Glutamatergic neuron (in vitro differentiated cells): ENCODE measurements at regions not wholly inside any gene's neighbourhood (a gene's known extent, or its start where the extent isn't known, plus 50 kb on each side); places are given as distances from the start of the nearest gene placed in this dataset.
"Not testable (repeated sequence)": the region's sequence is repeated elsewhere in the genome, so short reads cannot be mapped to it uniquely, and the experiment has no call there.

ENCODE experiments used
- DNase-seq: peaks from one replicate; pipeline ENCODE4 v3.0.0; 2022
- H3K27ac Mint-ChIP-seq: one replicate; pipeline ENCODE4 v1.8.0; 2020; ENCODE audit warnings: mild to moderate bottlenecking, mixed read lengths, inconsistent platforms; ENCODE audit not compliant: unreplicated experiment
- H3K27me3 Mint-ChIP-seq: one replicate; pipeline ENCODE4 v1.8.0; 2020; ENCODE audit warnings: mild to moderate bottlenecking, moderate library complexity, mixed read lengths, inconsistent platforms; ENCODE audit not compliant: unreplicated experiment
- H3K36me3 Mint-ChIP-seq: one replicate; pipeline ENCODE4 v1.8.0; 2020; ENCODE audit warnings: mild to moderate bottlenecking, mixed read lengths, inconsistent platforms; ENCODE audit not compliant: unreplicated experiment
- H3K4me1 Mint-ChIP-seq: one replicate; pipeline ENCODE4 v1.8.0; 2020; ENCODE audit warnings: mild to moderate bottlenecking, low read depth, mixed read lengths, inconsistent platforms; ENCODE audit not compliant: unreplicated experiment
- H3K4me3 Mint-ChIP-seq: one replicate; pipeline ENCODE4 v1.8.0; 2020; ENCODE audit warnings: mild to moderate bottlenecking, mixed read lengths, inconsistent platforms; ENCODE audit not compliant: unreplicated experiment
- H3K9me3 Mint-ChIP-seq: one replicate; pipeline ENCODE4 v1.8.0; 2020; ENCODE audit warnings: mild to moderate bottlenecking, moderate library complexity, mixed read lengths, inconsistent platforms; ENCODE audit not compliant: unreplicated experiment
- CTCF ChIP-seq: fragments of 200-600 bp; sonication (generic); IDR thresholded peaks from one replicate; pipeline ENCODE4 v1.5.0; 2021; ENCODE audit not compliant: partially characterized antibody, unreplicated experiment

- Mint-ChIP-seq H3K4me1 (peaks cover 5% of the 10 kb centered on the region), H3K9me3 (no peaks in the 10 kb centered on the region), H3K4me3 (no peak overlapping the region), H3K27me3 (no peaks in the 10 kb centered on the region), H3K27ac (no peak overlapping the region), H3K36me3 (no peaks in the 10 kb centered on the region)
- no peak for TF ChIP-seq CTCF
- DNase-seq = no peak
Observed at GRCh38 chr7:41436139-41436538, 266.8 kb downstream of the INHBA start.

DNA sequence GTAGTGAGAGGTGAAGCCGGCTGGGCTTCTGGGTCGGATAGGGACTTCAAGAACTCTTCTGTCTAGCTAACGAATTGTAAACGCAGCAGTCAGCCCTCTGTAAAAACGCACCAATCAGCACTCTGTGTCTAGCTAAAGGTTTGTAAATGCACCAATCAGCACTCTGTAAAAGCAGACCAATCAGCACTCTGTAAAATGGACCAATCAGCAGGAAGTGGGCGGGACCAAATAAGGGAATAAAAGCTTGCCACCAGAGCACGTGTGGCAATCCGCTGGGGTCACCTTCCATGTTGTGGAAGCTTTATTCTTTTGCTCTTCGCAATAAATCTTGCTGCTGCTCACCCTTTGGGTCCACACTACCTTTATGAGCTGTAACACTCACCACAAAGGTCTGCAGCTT, 267.9 kb downstream of the INHBA start:
- H3K4me3 Mint-ChIP-seq, H3K27ac Mint-ChIP-seq, H3K9me3 Mint-ChIP-seq, H3K27me3 Mint-ChIP-seq, H3K4me1 Mint-ChIP-seq, DNase-seq, H3K36me3 Mint-ChIP-seq: not testable (repeated sequence)

- H3K4me3 Mint-ChIP-seq = no peak overlapping the region
- no peak overlapping the region for H3K27ac Mint-ChIP-seq
- no peaks in the 10 kb centered on the region for H3K4me1 Mint-ChIP-seq
- DNase-seq = no peak
- H3K36me3 Mint-ChIP-seq = no peaks in the 10 kb centered on the region
- TF ChIP-seq CTCF = no peak
- no peaks in the 10 kb centered on the region for H3K27me3 Mint-ChIP-seq
- H3K9me3 Mint-ChIP-seq = peaks cover 2% of the 10 kb centered on the region
Observed at GRCh38 chr7:41431671-41432070, 271.2 kb downstream of the INHBA start.

GRCh38 chr7:41428381-41428780, 274.5 kb downstream of the INHBA start:
- Mint-ChIP-seq H3K27ac (no peak overlapping the region), H3K36me3 (no peaks in the 10 kb centered on the region), H3K27me3 (no peaks in the 10 kb centered on the region), H3K4me1 (no peaks in the 10 kb centered on the region), H3K9me3 (peaks cover 2% of the 10 kb centered on the region), H3K4me3 (no peak overlapping the region)
- DNase-seq = no peak
- no peak for TF ChIP-seq CTCF

- H3K27me3 Mint-ChIP-seq = no peaks in the 10 kb centered on the region
- no peaks in the 10 kb centered on the region for H3K36me3 Mint-ChIP-seq
- no peaks in the 10 kb centered on the region for H3K4me1 Mint-ChIP-seq
- H3K27ac Mint-ChIP-seq = no peak overlapping the region
- H3K4me3 Mint-ChIP-seq = no peak overlapping the region
- no peak for DNase-seq
- no peak for TF ChIP-seq CTCF
- H3K9me3 Mint-ChIP-seq = peaks cover 2% of the 10 kb centered on the region
Observed at GRCh38 chr7:41425926-41426325, 277.0 kb downstream of the INHBA start.

- H3K27me3 Mint-ChIP-seq = peaks cover 3% of the 10 kb centered on the region
- no peak for TF ChIP-seq CTCF
- no peaks in the 10 kb centered on the region for H3K36me3 Mint-ChIP-seq
Observed at GRCh38 chr7:41421056-41421455, 281.8 kb downstream of the INHBA start.

More at GRCh38 chr7:41421056-41421455, 281.8 kb downstream of the INHBA start:
- no peak overlapping the region for H3K4me3 Mint-ChIP-seq
- H3K9me3 Mint-ChIP-seq = no peaks in the 10 kb centered on the region
- no peak for DNase-seq
- H3K27ac Mint-ChIP-seq = no peak overlapping the region
- no peaks in the 10 kb centered on the region for H3K4me1 Mint-ChIP-seq
